OCI-M1 (cell line): ENCODE measurements at regions not wholly inside any gene's neighbourhood (a gene's known extent, or its start where the extent isn't known, plus 50 kb on each side); places are given as distances from the start of the nearest gene placed in this dataset.
A peak's percentile ranks its signal among the peaks of the same experiment; 100 is the strongest.

ENCODE experiments used
- DNase-seq: peaks from one replicate; lab custom pipeline; 2025; lab: John Stamatoyannopoulos, UW

DNA sequence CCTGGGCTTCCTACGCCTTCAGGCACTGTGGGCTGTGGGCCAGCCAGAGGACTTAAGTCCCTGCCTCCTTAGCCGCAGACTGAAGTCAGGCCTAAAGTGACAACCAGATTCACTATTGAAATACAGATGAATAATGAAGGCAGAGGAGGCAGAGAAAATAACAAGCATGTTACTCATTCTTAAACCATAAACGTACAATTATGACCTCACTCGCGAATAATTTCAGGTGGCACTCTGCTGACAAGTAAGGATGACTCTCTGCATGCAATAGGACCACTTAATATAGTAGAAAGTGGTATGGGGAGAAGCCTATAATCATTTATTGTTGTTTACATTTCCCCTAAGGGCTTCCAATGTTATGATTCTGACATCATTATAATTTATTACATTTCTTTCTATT, 409.2 kb upstream of the FGF13 start:
- DNase-seq = no peak

DNA sequence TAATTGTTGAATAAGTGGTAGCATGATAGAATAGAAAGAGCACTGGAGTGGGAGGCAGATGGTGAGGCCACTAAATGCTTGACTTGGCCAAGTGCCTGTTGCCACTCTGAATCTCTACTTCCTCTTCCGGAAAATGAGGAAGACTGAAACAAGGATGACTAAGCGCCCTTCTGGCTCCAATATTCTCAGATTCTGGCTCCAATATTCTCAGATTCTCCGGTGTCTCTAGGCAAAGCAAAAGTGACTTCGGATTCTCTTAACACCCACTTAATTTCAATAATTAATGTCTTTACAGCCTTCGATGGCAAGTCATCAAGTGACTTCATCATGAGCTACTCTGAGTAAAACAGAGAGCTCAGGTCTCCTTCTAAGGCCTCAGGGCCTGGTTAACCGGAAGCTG, 402.2 kb upstream of the FGF13 start:
- peak; percentile 68 for DNase-seq

DNA sequence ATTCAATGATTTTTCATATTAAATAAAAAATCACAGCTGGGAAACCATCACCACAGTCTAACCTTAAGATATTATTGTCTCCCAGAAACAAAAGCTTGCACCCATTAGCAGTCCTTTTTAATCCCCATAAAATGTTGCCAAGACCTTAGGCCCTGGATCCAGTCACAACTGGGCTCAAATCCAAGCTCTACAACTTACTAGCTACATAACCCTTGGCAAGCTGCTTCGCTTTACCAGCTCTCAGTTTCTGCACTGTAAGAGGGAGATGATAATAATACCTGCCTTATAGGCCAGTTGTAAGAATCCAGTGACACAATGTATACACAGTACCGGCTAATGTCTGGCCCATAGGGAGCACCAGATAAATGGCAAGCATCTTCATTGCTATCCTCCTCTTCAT, 400.9 kb upstream of the FGF13 start:
- no peak for DNase-seq

DNA sequence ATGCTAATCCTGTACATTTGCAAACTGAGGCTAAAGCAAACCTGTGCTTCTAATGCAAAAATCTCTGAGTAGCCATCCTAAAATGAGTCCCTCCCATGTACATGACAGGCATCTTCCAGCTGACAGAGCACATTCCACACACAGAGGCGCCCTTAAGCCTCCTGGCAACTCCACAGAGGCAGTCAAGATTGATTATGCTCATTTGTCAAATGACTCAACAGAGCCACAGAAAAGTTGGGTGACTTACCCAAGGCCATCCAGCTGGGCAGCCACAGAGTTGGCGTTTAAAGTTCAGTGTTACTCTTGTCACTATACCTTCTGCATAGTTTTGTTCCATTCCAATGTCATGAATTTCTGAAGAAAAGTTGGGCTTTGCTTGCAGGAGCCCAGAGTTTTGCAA, 394.6 kb upstream of the FGF13 start:
- DNase-seq = no peak

DNA sequence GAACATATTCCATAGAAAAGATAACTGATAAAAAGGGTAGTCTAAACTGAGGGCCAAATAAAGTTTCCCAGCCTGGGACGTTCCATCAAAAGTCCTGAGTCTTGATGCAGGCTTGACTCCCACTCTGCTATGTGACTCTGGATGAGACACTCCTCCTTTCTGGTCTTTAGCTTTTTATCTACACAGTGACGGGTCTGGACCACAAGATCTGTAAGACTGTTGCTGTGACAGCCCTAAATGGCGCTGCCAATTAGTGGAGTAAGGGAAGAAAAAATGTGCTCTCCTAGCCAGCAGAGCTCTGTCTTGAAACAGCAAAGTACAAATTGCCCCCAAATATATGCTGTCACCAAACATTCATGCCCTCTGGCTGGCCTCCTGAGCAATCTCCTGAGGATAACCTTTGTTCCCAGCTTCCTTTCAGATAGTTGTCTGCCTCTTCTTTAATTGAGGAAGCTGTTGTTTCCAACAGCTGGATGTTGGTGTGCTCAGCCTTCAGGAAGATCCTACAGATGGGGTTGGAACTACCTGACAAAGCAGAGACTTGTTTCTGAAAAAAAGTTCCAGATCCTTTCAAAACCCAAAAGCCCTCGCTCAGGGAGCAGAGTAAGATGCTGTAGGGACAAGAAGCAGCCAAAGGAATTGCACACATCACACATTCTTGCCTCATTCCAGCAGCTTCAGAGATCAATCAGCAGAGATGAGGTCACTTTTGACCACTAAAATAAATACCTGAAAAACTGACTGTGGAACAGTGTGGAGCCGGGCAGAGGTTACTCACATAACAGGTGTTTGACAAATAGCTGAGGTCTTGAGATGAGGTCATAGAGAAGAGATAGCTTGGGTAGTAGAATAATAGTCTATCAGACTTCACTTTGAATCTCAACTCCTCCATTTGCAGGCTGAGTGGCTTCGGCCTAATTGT, 383.4 kb upstream of the FGF13 start:
- peak; percentile 2 for DNase-seq

DNA sequence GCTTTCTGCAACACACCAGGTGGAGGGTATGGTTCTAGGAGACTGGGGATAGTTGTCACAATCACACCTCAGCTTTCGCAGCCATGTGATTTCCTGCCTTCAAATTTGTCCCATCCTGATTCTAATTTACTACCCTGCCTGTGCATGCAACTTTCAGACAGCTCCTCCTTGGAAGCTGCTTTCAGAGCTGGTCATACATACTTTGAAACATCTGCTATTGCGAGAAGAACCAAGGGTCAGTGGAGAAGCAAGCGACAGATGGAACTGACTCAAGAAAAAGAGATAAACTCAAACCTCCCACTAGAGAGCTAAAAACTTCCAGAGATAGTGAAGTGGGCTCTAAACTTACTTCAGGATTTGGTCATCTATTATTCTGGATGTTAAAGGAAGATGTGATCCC, 381.7 kb upstream of the FGF13 start:
- DNase-seq = no peak

DNA sequence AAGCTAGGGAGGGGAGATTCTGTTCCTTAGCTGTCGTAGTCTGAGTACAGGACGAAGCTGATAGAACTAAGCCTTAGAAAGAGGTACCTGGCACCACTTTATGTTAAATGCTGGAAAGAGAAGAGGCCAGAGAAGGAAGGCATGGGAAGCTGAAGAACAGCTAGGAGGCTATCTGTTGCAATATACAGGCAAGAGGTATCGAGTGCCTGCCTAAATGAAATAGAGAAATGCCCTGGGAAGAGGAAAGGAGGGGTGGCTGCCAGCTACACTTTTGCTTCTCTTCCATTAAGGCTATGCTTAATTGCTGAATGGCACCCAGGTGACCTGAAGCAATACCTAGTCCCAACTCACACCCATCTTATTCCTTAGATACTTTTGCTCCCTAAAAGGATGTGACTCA, 380.4 kb upstream of the FGF13 start:
- DNase-seq = no peak

DNA sequence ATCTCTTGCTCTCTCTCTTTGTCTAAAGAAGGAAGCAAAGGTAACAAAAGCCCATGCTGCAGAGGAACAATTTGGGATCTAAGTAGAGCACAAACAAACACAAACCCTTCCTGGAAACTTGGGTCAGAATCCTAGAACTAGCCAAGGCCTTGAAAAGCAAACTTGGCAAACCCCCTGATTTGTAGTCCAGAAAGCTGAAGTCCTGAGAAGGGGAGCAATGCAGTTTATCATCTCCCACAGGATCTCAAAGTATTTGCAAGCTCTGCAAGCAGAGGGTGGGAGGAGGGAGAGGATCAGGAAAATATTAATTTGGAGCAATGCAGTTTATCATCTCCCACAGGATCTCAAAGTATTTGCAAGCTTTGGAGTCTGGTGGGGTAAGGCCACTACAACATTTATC, 379.5 kb upstream of the FGF13 start:
- no peak for DNase-seq

DNA sequence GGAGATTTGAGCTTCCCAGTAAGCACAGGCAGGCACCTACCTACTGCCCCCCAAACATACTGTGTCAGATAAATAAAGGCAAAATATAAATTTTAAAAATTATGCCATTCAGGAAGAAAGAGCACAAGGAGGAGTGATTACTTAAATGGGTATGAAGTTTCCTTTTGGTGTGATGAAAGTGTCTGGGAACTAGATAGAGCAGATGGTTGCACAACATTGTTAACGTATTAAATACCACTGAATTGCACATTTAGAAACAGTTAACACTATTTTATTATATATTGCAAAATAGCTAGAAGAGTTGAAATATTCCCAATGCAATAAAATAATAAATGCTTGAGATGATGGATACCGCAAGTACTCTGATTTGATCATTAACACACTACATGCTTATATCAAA, 374.7 kb upstream of the FGF13 start:
- DNase-seq = no peak

DNA sequence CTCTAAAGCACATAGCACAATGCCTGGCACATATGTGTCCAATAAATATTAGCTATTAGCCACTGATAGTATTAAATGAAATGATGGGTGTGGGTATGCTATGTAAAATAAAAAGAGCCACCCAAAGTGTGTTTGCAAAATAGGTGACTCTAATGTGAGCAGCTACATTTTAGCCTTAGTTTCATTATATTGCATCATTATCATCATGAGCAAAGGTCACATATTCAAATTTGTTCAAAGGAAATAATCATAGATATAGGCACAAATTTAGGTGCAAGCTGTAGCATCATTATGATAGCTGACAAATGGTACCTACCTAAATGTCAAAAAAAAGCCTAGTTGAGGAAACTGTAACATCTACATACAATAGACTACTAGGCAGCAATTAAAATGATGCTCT, 373.9 kb upstream of the FGF13 start:
- peak; percentile 18 for DNase-seq

DNA sequence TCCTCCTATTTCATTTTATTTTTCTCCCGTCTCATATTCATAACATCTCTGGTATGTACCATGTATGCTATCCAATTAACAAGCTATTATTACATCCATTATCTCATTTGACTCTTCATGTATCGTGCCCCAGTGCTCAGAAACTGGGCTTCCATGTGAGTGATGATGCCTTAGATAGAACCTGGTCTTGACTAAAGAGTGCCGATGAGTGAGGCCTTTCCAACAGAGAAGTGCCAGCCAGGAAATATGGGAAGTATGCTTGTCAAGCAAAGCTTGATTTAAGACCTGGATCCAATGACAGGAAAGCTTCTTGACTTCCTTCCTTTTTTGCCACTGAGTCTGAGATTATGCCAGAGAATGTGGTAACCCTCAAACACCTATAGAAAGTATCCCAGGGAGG, 371.7 kb upstream of the FGF13 start:
- DNase-seq = no peak

DNA sequence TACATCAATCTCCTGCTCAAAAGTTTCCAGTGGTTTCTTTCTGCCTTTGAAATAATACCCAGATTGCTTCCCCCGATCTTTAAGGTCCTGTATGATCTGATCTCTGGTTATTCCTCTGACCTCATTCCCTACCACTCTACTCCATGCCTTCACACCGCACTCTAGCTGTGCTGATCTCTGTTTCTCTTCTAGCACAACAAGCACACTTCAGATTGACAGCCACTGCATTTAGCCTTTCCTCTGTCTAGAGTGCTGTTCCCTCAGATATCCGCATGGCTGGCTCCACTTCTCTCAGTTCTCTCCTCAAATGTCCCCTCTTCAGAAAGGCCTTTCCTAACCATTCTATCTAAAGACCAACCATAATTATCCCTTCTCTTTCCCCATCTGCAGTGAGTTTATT, 370.4 kb upstream of the FGF13 start:
- no peak for DNase-seq

DNA sequence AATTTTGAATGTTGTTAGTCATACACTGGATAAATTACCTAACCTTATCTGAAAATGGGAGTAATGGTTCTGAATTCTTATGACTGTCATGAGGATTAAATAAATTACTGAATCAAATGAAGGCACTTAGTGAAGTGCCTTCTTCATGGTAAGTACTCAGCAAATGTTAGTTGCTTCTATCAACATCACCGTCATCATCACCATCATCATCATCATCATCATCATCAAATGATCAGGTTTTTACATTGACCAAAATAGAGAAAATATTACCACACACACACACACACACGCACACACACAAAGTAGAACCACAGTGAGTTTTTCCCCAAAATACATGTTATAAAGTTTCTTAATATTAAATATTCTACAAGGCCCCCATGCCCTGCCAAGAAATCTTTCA, 368.3 kb upstream of the FGF13 start:
- no peak for DNase-seq

DNA sequence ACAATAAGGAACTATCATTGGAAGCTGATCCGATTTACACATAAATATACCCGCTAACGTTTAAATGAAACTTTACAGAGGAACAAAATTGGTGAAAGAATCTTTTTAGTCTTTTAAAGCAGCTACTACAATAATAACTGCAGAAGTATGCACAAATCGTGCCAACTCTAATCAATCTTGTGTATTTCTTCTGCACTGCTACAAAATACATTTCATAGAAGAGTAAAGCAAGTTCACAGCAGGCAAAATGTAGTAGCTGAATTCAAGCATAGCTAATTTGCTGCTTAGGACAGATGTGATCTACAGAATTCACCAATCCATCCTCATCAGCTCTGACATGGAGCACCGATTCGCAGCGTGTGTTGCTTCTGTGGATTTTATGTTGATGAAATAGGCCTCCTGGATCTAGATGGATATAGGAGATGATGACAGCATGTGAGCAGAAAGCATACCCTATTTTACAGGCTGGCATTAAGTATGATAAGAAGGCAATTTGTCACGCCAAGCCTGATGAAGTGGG, 367.3 kb upstream of the FGF13 start:
- DNase-seq = no peak

DNA sequence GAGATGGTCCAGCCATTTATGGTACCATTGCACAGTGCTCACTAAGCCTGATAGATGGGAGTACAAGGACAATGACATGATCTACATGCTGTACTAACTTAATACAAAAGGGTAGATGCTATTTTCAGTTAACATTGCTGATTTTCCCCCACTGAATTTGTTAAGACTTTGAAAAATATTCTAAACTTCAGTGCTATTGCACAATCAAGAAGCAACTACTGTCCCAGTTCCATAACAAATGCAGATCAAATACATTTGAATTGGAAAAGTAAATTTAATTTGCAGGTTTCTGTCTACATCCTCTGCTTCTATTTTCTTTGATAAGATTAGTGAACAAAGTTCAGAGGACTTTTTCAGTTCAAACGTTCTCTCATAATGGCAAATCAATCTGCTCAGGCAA, 366.8 kb upstream of the FGF13 start:
- no peak for DNase-seq

DNA sequence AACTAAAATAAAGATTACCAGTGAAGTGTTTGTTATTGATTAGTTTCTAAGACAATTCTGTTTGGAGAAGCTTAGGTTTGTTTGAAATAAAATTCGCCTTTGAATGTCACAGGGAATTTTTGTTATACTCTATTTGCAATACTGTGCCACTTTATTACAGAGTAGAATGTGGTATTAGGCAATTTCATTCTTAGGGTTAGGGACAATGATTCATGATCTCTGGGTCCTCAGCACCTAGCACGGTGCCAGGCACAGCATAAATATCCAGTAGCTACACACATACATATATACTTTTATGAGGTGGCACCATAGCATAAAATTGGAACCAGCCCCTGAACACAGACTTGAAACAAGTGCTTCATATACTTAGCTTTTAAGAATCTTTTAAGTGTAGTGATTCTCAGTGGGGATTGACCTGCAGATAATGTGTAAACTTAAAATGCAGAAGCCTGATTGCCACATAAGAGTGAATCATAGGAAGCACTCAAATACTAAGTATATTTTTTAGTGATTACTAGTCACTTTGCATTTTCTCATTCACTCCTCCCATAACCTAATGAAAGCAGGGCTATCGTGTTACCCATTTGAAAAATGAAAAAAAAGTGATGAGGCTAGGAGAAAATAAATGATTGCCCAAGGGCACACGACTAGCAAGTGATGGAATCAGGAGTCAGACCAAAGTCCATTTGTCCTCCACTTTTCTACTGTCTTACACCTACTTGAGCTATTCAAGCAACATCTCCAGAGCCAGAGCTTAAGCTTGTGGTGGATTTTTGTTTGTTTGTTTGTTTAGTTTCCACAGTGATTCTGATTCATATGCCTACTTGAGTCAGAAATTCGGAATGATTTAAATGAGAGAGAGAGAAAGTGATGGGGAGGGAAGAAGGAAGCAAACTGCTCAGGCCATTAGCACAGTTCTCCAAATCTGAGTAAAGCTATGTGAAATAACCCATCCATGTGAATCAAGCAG, 366.0 kb upstream of the FGF13 start:
- no peak for DNase-seq

DNA sequence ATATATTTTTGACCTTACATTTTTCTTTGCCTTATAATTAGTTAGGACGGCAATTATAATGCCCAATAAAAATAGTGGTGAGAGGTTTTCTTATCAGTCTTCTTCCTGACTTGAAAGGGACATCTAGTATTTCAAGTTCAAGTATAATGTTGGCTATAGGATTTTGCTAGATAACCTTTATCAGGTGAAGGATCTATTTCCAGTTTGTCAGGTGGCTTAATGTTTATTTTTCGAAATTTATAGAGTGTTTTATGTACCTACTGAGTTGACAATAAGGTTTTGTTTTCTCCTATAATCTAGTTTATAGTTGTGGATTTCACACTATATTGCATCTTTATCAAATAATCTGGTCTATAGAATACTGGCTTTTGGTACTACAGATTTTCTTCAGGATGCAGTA, 351.8 kb upstream of the FGF13 start:
- no peak for DNase-seq

DNA sequence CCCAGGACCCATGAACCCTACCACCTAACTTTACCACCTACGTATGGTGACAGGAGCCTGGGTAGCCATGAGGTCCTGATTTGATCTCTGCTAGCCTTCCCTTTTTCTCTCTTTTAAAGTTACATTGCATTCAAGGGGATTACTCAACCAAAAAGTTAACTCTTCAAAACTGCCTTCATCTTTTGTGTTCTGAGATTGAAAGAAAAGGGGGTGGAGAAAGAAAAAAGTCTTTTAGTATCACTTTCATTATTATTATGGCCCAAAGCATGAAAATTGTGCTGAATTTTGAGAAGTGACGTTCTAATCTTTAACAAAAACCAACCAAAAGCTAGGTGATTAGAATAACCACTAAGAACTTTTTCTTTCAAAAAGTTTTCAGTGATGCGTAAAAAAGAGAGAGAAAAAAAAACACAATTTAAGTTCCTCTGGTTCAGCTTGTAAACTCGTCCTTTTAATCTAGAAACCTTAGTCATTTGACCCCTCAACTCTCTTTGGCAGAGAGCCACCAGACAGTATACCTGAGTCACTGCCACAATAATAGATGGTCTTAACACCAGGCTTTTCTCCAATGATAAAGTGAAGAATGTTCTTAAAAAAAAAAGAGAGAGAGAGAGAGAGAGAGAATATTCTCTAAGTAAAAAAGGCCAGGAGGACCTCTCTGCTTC, 347.4 kb upstream of the FGF13 start:
- DNase-seq = peak; percentile 53

DNA sequence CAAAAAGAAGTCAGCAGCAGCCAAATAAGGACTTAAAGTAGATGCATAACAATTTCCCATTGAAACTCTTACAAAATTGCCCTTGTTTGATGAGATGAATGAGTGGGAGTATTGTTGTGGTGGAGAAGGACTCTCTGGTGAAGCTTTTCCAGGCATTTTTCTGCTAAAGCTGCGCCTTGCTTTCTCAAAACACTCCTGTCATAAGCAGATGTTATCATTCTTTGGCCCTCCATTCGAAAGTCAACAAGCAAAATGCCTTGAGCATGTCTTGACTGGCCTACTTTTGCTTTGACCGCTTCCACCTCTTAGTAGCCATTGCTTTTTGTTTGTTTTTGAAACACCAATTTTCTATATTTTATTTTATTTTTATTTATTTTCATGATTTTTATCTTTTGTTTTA, 340.9 kb upstream of the FGF13 start:
- DNase-seq = no peak

DNA sequence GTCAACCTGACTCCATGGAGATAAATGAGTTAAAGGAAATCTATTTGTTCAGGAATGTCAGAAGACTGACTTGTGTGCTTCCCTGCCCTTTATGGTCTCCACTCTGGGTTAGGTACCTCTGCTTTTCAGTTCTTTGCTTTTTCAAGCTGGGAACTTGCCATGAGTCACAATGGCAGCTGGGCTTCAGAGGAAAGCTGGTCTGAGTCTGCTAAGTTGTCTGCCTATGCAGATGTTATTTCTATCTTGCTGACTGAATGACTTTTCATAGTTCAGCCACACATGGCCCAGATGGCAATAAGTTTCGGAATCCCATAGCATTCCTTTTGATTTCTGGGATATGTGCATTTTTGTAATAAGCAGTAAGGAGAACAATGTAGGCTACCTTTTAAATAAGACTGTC, 337.9 kb upstream of the FGF13 start:
- DNase-seq = no peak

DNA sequence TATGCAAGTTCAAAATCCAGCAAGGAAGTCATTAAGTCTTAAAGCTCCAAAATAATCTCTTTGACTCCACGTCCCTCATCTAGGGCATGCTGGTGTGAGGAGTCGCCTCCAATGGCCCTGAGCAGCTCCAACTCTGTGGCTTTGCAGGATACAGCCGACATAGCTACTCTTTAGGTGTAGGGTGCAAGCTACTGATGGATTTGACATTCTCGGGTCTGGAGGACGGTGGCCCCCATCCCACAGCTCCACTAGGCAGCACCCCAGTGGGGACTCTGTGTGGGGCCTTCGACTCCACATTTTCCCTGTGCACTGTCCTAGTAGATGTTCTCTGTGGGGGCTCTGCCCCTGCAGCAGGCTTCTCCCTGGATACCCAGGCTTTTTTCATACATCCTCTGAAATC, 333.2 kb upstream of the FGF13 start:
- DNase-seq = no peak

DNA sequence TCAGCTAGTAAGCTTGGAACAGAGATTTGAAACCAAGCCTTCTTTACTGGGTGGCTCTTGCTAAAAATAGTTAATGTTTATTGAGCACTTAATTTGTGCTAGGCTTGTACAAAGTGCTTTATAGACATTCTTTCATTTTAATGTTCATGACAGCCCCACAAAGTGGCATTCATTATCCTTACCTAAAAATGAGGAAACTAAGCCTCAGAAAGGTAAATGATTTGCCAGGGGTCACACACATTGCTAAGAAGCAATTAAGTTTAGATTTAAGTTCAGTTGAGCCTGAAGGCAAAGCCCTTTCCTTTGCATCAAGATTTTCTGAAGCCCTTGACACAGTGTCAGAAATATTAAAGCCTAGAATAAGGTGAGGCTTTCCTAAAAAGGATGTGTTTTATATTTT, 327.5 kb upstream of the FGF13 start:
- no peak for DNase-seq
